ENCODE measurements at regions not wholly inside any gene's neighbourhood (a gene's known extent, or its start where the extent isn't known, plus 50 kb on each side); places are given as distances from the start of the nearest gene placed in this dataset.

DNA sequence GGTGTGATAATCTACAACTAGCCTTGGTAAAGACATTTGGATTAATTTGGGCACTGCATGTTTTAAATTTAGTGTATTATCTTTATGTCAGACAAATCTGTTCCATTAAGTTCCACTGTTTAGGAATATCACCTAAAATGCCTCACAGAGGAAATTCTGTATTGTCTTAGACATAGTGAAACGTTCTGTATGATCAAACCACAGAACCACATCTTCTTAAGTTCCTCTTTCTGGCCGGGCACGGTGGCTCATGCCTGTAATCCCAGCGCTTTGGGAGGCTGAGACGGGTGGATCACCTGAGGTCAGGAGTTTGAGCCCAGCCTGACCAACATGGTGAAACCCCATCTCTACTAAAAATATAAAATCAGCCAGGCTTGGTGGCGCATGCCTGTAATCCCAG lies 475.3 kb upstream of the CCDC179 start:
- intact Hi-C loops (cut with micrococcal nuclease), result loop anchor here (5.0 kb wide), 1 partner anchor 1237 kb away; no protein-coding TSS in a partner anchor

- intact Hi-C loops (cut with micrococcal nuclease), result loop anchor here (5.0 kb wide), 1 partner anchor 1235 kb away; no protein-coding TSS in a partner anchor
Observed at GRCh38 chr11:23336961-23337360, 476.7 kb upstream of the CCDC179 start.

DNA sequence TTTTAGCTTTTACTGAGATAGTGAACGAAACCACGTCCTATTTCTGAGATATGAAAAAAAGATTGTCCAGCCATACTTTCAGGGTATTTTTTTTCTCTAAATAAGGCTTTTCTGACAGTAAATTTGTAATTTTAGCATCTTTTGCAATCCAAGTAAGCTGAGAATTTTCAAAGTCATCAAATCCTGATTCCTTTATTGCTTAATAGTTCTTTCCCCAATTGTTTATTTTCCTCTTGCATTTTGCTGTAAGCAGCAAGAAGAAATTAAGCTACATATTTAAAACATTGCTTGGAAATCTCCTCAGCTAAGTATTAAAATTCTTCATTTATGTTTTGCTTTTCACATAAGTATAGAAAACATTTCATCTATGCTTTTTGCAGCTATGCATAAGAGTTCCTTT lies 493.3 kb upstream of the CCDC179 start:
- intact Hi-C loops (cut with micrococcal nuclease), result no loop called here

GRCh38 chr11:23359297-23359696 lies 499.0 kb upstream of the CCDC179 start:
- intact Hi-C loops (cut with micrococcal nuclease), result no loop called here

GRCh38 chr11:23364076-23364475 lies 503.8 kb upstream of the CCDC179 start:
- intact Hi-C loops (cut with micrococcal nuclease), result no loop called here

- intact Hi-C loops (cut with micrococcal nuclease), result no loop called here
Observed at GRCh38 chr11:23370580-23371275, 510.5 kb upstream of the CCDC179 start.

DNA sequence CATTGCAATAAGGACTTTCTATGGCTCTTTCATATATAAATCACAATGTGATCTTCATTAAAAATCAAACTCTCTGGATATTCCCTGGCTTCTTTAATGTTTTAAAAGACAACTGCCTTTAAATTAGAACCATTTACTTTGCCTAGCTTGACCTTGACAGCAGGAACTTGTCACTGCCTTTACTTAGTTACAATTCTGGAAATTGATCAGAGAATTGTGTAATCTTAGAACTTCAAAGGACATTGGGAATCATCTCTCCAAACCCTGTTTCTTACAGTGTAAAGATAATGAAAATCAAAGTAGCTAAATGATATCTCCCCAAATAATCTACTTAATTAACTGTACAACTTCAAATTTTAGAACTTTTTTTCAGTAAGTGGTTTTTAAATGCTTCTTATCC lies 517.6 kb upstream of the CCDC179 start:
- intact Hi-C loops (cut with micrococcal nuclease), result no loop called here

- intact Hi-C loops (cut with micrococcal nuclease), result no loop called here
Observed at GRCh38 chr11:23391031-23391430, 530.8 kb upstream of the CCDC179 start.

DNA sequence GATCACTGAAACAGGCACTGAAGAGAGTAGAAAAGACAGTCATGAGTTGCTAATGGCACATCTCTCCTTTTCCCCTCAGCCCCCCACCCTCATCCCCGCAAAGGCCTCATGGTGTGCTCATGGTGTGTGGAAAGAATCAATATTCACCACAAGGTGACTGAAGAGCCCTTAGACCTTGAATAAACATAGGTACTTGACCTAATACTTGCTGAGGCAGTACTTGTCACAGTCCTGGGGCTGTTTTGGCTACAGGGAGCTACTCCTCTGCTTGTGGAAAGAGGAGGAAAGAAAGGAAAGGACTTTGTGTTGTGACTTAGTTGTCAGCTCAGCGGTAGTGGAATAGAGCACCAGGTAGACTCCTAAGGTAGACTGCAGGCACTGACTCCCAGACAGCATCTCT lies 537.8 kb upstream of the CCDC179 start:
- intact Hi-C loops (cut with micrococcal nuclease), result no loop called here

DNA sequence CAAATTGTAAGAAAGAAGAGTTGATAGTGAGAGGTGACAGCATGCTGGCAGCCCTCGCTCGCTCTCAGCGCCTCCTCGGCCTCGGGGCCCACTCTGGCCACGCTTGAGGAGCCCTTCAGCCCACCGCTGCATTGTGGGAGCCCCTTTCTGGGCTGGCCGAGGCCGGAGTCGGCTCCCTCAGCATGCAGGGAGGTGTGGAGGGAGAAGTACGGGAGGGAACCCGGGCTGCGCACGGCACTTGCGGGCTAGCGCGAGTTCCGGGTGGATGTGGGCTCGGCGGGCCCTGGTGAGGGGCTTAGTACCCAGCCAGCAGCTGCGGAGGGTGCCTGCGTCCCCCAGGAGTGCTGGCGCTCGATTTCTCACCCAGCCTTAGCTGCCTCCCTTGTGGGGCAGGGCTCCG lies 539.7 kb upstream of the CCDC179 start:
- intact Hi-C loops (cut with micrococcal nuclease), result no loop called here

- intact Hi-C loops (cut with micrococcal nuclease), result no loop called here
Observed at GRCh38 chr11:23403210-23404185, 543.2 kb upstream of the CCDC179 start.

GRCh38 chr11:23404225-23405160 lies 544.2 kb upstream of the CCDC179 start:
- intact Hi-C loops (cut with micrococcal nuclease), result no loop called here

DNA sequence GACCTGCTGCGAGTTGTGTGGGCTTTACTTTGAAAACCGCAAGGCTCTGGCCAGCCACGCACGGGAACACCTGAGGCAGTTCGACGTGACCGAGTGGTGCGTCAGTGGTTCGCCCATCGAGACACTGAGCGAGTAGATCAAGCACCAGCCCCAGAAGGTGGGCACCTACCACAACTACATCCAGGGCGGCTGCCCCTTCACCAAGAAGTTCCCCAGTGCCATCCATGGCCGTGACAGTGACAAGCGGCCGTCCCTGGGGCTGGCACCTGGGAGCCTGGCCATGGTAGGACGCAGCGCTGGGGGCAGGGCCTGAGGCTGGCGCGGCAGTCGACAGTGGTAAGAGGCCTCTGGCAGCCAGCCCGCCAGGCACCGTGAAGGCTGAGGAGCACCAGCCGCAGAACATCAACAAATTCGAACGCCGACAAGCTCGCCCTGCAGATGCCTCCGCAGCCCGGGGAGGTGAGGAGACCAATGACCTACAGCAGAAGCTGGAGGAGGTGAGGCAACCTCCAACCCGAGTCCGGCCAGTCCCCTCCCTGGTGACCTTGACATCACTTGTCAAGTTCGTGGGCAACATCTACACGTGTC lies 545.2 kb upstream of the CCDC179 start:
- intact Hi-C loops (cut with micrococcal nuclease), result no loop called here

GRCh38 chr11:23406131-23406819 lies 546.0 kb upstream of the CCDC179 start:
- intact Hi-C loops (cut with micrococcal nuclease), result no loop called here

GRCh38 chr11:23413057-23413456 lies 552.8 kb upstream of the CCDC179 start:
- intact Hi-C loops (cut with micrococcal nuclease), result no loop called here

DNA sequence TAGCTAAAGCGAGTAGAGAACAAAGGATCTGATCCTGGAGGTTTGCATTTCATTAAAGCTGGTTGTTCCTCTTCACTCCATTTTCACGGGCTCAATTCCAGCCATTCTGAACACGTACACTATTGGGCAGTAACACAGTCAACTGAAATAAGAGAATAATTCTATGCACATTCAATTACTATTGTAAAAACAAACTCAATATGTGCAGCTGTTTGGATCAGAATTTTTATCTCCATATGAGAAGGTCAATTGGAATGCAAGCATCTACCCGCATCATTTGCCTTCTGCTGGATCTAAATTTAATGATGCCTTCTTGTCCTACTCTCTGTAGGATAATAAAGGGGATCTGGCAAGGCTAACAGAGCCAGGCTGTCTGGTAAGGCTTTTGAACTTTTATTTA lies 562.8 kb upstream of the CCDC179 start:
- intact Hi-C loops (cut with micrococcal nuclease), result no loop called here

GRCh38 chr11:23423656-23424055 lies 563.4 kb upstream of the CCDC179 start:
- intact Hi-C loops (cut with micrococcal nuclease), result no loop called here

GRCh38 chr11:23425381-23425780 lies 565.1 kb upstream of the CCDC179 start:
- intact Hi-C loops (cut with micrococcal nuclease), result no loop called here

GRCh38 chr11:23429569-23429968 lies 569.3 kb upstream of the CCDC179 start:
- intact Hi-C loops (cut with micrococcal nuclease), result no loop called here

DNA sequence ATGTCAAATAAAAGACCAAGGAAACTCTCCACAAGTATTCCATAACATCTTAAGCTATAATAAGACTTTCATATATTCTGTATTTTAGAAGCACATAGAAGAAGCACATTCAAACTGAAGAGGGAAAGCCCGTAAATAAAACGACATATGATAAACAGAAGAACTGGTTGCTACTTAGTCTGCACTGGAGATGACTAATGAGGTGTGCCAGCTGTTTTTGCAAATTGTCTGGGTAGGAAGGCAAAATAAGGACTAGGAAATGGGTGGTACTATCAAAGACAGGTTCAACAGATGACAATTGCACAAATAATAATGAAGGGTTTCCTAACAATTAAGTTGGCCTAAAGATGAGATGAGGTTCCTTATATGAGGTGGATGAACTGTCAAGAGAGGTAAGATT lies 593.2 kb upstream of the CCDC179 start:
- intact Hi-C loops (cut with micrococcal nuclease), result loop anchor here (10.0 kb wide), 1 partner anchor 61 kb away; no protein-coding TSS in a partner anchor
